ENCODE measurements at regions not wholly inside any gene's neighbourhood (a gene's known extent, or its start where the extent isn't known, plus 50 kb on each side); places are given as distances from the start of the nearest gene placed in this dataset.

GRCh38 chr14:27587103-27587502 lies 989.3 kb upstream of the NOVA1 start:
- H3K4me3 ChIP-seq (ENCODE audit: low read depth, low read length, poor library complexity, severe bottlenecking): no peak overlapping the region
- H3K36me3 ChIP-seq (ENCODE audit: insufficient read depth, low read length, poor library complexity, severe bottlenecking): no peaks in the 10 kb centered on the region
- no peaks in the 10 kb centered on the region for H3K27me3 ChIP-seq (replicated peaks; ENCODE audit: insufficient read depth, low read depth, low read length, poor library complexity)
- CTCF ChIA-PET: no interaction called here
- 0 out of 2 replicates have a peak, but pooled peaks have one; percentile 11 for TF ChIP-seq CTCF (conservative IDR thresholded peaks at IDR 0.05; ENCODE audit: low read depth, low read length)
- no peak for TF ChIP-seq EZH2 (IDR thresholded peaks at IDR 0.05; ENCODE audit: borderline replicate concordance, low read depth, low read length, poor library complexity, severe bottlenecking)
- POLR2A ChIA-PET (ENCODE audit: low non-redundant PET): no interaction called here
- no peaks in the 10 kb centered on the region for H3K9me3 ChIP-seq (ENCODE audit: low read depth, low read length, poor library complexity, severe bottlenecking)
- BruUV-seq (replicated peaks): no TSS peak
- no peaks in the 10 kb centered on the region for H3K4me1 ChIP-seq (ENCODE audit: insufficient read depth, low read length, poor library complexity, severe bottlenecking)
- no peak overlapping the region for H3K27ac ChIP-seq (ENCODE audit: low read depth, low read length, poor library complexity, severe bottlenecking)
- intact Hi-C loops (cut with micrococcal nuclease; ENCODE audit: unreplicated experiment): no loop called here
- DNase-seq (ENCODE audit: low spot score): no peak

- peak; percentile 37 for DNase-seq (ENCODE audit: low spot score)
- Histone ChIP-seq H3K9me3 (ENCODE audit: low read depth, low read length, poor library complexity, severe bottlenecking) (no peaks in the 10 kb centered on the region), H3K36me3 (ENCODE audit: insufficient read depth, low read length, poor library complexity, severe bottlenecking) (no peaks in the 10 kb centered on the region), H3K4me1 (ENCODE audit: insufficient read depth, low read length, poor library complexity, severe bottlenecking) (no peaks in the 10 kb centered on the region), H3K27ac (ENCODE audit: low read depth, low read length, poor library complexity, severe bottlenecking) (no peak overlapping the region), H3K4me3 (ENCODE audit: low read depth, low read length, poor library complexity, severe bottlenecking) (no peak overlapping the region), H3K27me3 (replicated peaks; ENCODE audit: insufficient read depth, low read depth, low read length, poor library complexity) (no peaks in the 10 kb centered on the region)
- ChIA-PET POLR2A (ENCODE audit: low non-redundant PET) (no interaction called here), CTCF (no interaction called here)
- no peak for TF ChIP-seq EZH2 (IDR thresholded peaks at IDR 0.05; ENCODE audit: borderline replicate concordance, low read depth, low read length, poor library complexity, severe bottlenecking)
- no peak for TF ChIP-seq CTCF (conservative IDR thresholded peaks at IDR 0.05; ENCODE audit: low read depth, low read length)
- no TSS peak for BruUV-seq (replicated peaks)
- intact Hi-C loops (cut with micrococcal nuclease; ENCODE audit: unreplicated experiment): no loop called here
Measured at GRCh38 chr14:27605282-27605681, 1007.4 kb upstream of the NOVA1 start.

GRCh38 chr14:27608377-27608776 lies 1010.5 kb upstream of the NOVA1 start:
- no TSS peak for BruUV-seq (replicated peaks)
- TF ChIP-seq CTCF (conservative IDR thresholded peaks at IDR 0.05; ENCODE audit: low read depth, low read length) (no peak), EZH2 (IDR thresholded peaks at IDR 0.05; ENCODE audit: borderline replicate concordance, low read depth, low read length, poor library complexity, severe bottlenecking) (no peak)
- ChIA-PET POLR2A (ENCODE audit: low non-redundant PET) (no interaction called here), CTCF (no interaction called here)
- Histone ChIP-seq H3K4me1 (ENCODE audit: insufficient read depth, low read length, poor library complexity, severe bottlenecking) (no peaks in the 10 kb centered on the region), H3K4me3 (ENCODE audit: low read depth, low read length, poor library complexity, severe bottlenecking) (no peak overlapping the region), H3K9me3 (ENCODE audit: low read depth, low read length, poor library complexity, severe bottlenecking) (no peaks in the 10 kb centered on the region), H3K36me3 (ENCODE audit: insufficient read depth, low read length, poor library complexity, severe bottlenecking) (no peaks in the 10 kb centered on the region), H3K27me3 (replicated peaks; ENCODE audit: insufficient read depth, low read depth, low read length, poor library complexity) (no peaks in the 10 kb centered on the region), H3K27ac (ENCODE audit: low read depth, low read length, poor library complexity, severe bottlenecking) (no peak overlapping the region)
- intact Hi-C loops (cut with micrococcal nuclease; ENCODE audit: unreplicated experiment): no loop called here
- no peak for DNase-seq (ENCODE audit: low spot score)

Measured in A673 (cell line).